PFSK-1 (cell line): ENCODE measurements at regions not wholly inside any gene's neighbourhood (a gene's known extent, or its start where the extent isn't known, plus 50 kb on each side); places are given as distances from the start of the nearest gene placed in this dataset.

Source experiments
- FOXP2 ChIP-seq: optimal IDR thresholded peaks from 2 replicates; pipeline ENCODE3; 2011; ENCODE audit warnings: borderline replicate concordance, control low read depth, inconsistent platforms; ENCODE audit not compliant: insufficient read depth; ENCODE audit errors: extremely low read length, extremely low read depth
- POLR2AphosphoS5 ChIP-seq: IDR thresholded peaks from 2 replicates; pipeline ENCODE4 v1.6.1; 2012; ENCODE audit warnings: low read depth, mild to moderate bottlenecking, control low read depth, low read length, moderate library complexity
- REST ChIP-seq, 2 experiments: IDR thresholded peaks; 2 replicates each; pipeline versions ENCODE4 v1.6.1 to v1.8.0; 2011 to 2012; ENCODE audit warnings: low read depth in 2 of 2, low read length in 2 of 2, control low read depth in 1 of 2, inconsistent platforms in 1 of 2, mild to moderate bottlenecking in 1 of 2, moderate library complexity in 1 of 2; ENCODE audit not compliant: insufficient read depth in 1 of 2
- SIN3A ChIP-seq: IDR thresholded peaks from 2 replicates; pipeline ENCODE4 v1.6.1; 2012; ENCODE audit warnings: mild to moderate bottlenecking, low read length, moderate library complexity, borderline replicate concordance; ENCODE audit not compliant: insufficient read depth
- TAF1 ChIP-seq: IDR thresholded peaks from 2 replicates; pipeline ENCODE4 v1.6.1; 2012; ENCODE audit warnings: low read length, control low read depth, borderline replicate concordance; ENCODE audit not compliant: insufficient read depth

DNA sequence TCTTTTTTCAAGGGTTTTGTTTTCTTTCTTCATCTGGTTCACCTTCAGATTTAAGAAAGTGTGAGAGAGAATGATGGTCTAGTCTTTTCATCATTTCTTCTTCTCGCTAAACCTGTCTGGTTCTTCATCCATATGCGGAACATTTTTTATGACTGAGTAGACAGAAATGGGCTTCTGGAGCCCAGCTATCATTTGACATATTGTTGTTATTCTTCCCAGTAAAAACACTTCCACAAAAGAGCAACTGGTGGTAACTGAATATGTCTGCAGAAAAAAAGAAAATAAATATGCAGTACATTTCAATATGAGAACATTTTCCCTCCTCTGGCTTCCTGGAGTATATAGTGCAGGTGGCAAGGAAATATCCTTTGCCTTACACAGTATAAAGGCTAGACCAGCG lies 209.5 kb downstream of the JCAD start:
- TF ChIP-seq POLR2AphosphoS5: no peak

DNA sequence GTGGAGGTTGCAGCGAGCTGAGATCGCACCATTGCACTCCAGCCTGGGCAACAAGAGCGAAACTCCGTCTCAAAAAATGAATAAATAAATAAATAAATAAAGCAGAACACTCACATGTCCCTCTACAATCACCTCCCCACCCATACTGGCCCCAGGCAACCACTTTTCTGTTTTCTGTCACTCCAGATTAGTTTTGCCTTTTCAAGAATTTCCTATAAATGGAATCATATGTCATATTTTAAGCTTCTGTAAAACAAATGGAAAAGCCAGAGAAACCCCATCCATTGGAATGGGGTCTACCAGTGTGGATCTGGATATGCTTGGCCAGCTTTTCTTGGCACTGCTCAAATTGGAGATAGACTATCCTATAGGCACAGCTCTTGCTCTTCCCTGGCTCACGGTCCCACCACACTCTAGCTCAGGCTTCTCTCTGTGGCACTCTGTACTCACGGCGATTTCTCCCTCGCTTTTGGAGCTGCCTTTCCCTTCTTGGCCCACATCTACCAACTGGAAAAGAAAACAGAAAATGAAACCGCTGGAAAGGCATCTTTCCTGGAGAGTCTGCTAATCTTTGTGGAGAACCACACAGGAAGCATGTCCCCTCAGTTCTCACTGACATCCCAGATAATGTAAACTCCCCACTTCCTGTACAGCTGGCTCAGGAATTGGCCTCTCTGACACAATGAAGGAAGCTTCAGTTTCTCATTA lies 210.1 kb downstream of the JCAD start:
- TF ChIP-seq SIN3A: peak; percentile 68; the same call in 1 of the 2 replicates
- peak in 1 of 2 experiments; percentile 56; a peak in 1 of 4 replicates for TF ChIP-seq REST (IDR thresholded peaks at IDR 0.05; ENCODE audit: insufficient read depth in 1 of 2, low read depth in 2 of 2, low read length in 2 of 2)
- no peak for TF ChIP-seq FOXP2

DNA sequence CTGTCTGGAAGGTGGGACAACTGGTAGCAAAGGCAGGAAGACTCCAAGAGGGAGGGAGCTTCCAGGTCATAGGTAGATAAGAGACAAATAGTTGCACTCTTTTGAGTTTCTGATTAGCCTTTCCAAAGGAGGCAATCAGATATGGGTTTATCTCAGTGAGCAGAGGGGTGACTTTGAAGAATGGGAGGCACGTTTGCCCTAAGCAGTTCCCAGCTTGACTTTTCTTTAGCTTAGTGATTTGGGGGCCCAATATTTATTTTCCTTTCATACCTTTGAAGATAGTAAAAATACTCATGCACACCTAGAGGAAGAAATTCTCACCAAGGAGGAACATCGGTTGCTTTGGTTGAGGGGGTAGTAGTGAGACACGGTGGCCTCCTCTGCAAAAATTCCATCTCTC lies 212.1 kb upstream of the SVIL start:
- TF ChIP-seq TAF1: no peak
- TF ChIP-seq REST (IDR thresholded peaks at IDR 0.05; ENCODE audit: insufficient read depth in 1 of 2, low read depth in 2 of 2, low read length in 2 of 2): no peak
- TF ChIP-seq SIN3A: no peak
- no peak for TF ChIP-seq FOXP2

DNA sequence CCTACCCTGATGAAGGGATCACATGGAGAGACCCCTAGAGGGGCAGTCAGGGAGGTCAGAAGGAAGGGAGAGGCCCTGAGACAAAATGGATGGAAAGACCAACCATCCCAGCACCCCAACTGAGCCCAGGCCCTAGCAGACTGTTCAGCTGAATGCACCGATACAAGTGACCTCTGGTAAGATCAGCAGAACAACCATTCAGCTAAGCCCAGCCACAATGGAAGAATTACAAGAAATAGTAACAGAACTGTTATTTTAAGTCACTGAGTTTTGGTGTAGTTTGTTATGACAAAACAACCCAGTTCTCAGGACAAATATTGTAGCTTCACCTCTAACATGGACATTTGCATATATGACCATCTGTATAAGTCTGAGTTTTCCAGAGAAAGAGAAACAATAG lies 210.4 kb upstream of the SVIL start:
- TF ChIP-seq FOXP2 (no peak), TAF1 (no peak)

DNA sequence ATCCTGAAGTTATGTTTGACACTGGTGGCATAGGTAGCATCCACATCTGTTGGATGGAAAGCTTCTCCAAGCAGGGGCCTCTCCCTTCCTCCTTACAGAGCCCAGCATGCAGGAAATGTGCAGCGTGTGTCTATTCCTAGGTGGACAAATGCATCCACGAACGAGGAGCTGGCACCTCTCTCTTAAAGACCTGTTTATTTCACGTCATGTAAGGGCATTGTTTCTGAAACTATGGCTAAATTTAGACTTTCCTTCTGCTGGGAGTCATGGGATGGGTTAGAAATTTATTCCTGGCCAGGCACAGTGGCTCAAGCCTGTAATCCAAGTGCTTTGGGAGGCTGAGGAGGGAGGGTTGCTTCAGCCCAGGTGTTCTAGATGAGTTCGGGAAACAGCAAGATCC lies 208.4 kb upstream of the SVIL start:
- TF ChIP-seq POLR2AphosphoS5: no peak
- no peak for TF ChIP-seq SIN3A
- no peak for TF ChIP-seq FOXP2
- no peak for TF ChIP-seq REST (IDR thresholded peaks at IDR 0.05; ENCODE audit: insufficient read depth in 1 of 2, low read depth in 2 of 2, low read length in 2 of 2)

- no peak for TF ChIP-seq FOXP2
- no peak for TF ChIP-seq SIN3A
- no peak for TF ChIP-seq POLR2AphosphoS5
- no peak for TF ChIP-seq REST (IDR thresholded peaks at IDR 0.05; ENCODE audit: insufficient read depth in 1 of 2, low read depth in 2 of 2, low read length in 2 of 2)
- TF ChIP-seq TAF1: no peak
Measured at GRCh38 chr10:29841724-29842649, 207.2 kb upstream of the SVIL start.
